HEK293T (cell line): ENCODE measurements at regions not wholly inside any gene's neighbourhood (a gene's known extent, or its start where the extent isn't known, plus 50 kb on each side); places are given as distances from the start of the nearest gene placed in this dataset.

Source experiments
- ARNT ChIP-seq: fragments of 450-650 bp; IDR thresholded peaks from 2 replicates; pipeline ENCODE4 v1.6.1; 2017; ENCODE audit warnings: mild to moderate bottlenecking
- ELF4 ChIP-seq: fragments of 450-650 bp; IDR thresholded peaks from 2 replicates; pipeline ENCODE4 v1.6.1; 2017; ENCODE audit warnings: antibody characterized with exemption
- FOXA1 ChIP-seq: fragments of 450-650 bp; IDR thresholded peaks from 2 replicates; pipeline ENCODE4 v1.6.1; 2016; ENCODE audit warnings: mild to moderate bottlenecking
- FOXK2 ChIP-seq: fragments of 450-650 bp; IDR thresholded peaks from 2 replicates; pipeline ENCODE4 v1.6.1; 2016; ENCODE audit warnings: mild to moderate bottlenecking
- FOXM1 ChIP-seq: fragments of 450-650 bp; IDR thresholded peaks from 2 replicates; pipeline ENCODE4 v1.6.1; 2017; ENCODE audit warnings: mild to moderate bottlenecking, borderline replicate concordance
- HDGF ChIP-seq: fragments of 450-650 bp; IDR thresholded peaks from 2 replicates; pipeline ENCODE4 v1.6.1; 2017; ENCODE audit warnings: antibody characterized with exemption, borderline replicate concordance
- SUZ12 ChIP-seq: fragments of 450-650 bp; IDR thresholded peaks from 2 replicates; pipeline ENCODE4 v1.6.1; 2016; ENCODE audit warnings: mild to moderate bottlenecking
- ZNF384 ChIP-seq: fragments of 450-650 bp; IDR thresholded peaks from 2 replicates; pipeline ENCODE4 v1.6.1; 2016

- TF ChIP-seq HDGF (no peak), ARNT (no peak), FOXM1 (no peak), FOXK2 (no peak), SUZ12 (no peak), ELF4 (no peak), FOXA1 (no peak), ZNF384 (no peak)
Measured at GRCh38 chr9:25904701-25905100, 226.5 kb upstream of the TUSC1 start.
